ENCODE measurements at regions not wholly inside any gene's neighbourhood (a gene's known extent, or its start where the extent isn't known, plus 50 kb on each side); places are given as distances from the start of the nearest gene placed in this dataset.

DNA sequence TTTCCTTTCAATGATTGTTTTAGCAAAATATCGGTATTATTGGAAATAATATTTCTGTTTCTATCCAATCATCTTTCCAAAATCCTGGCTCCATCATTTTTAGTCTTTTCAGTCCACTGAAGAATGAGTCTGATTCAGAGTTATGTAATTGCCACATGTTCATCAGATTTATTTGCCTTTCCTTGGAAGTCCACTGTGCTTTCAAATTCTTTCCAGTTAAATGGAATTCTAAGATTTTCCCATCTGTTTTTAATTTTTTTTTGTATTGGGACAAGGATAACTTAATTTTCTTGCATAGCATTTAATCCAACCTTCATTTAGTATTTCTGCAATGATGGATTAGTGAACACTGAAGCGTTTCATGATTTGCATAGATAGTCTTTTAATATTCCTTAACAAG lies 521.5 kb upstream of the NRXN1 start:
- ATAC-seq (no peak), FAIRE-seq (no peak), DNase-seq (ENCODE audit: low read depth in 1 of 2, low spot score in 1 of 2) (no peak)
- H3K4me3 ChIP-seq: no peak overlapping the region
- TF ChIP-seq FOSL2 (IDR thresholded peaks at IDR 0.05): no peak
- no peak for TF ChIP-seq FOSL2 (CRISPR knock-in tag; IDR thresholded peaks at IDR 0.05)
- TF ChIP-seq RAD21 (conservative IDR thresholded peaks at IDR 0.05 in 1 of 2, IDR thresholded peaks at IDR 0.05 in 1 of 2): no peak
- no peak for TF ChIP-seq RNF2 (IDR thresholded peaks at IDR 0.05; ENCODE audit: borderline replicate concordance, low read depth)
- TF ChIP-seq JUN (IDR thresholded peaks at IDR 0.05): no peak
- TF ChIP-seq MAZ (IDR thresholded peaks at IDR 0.05; ENCODE audit: borderline replicate concordance, low read depth, low read length): no peak
- TF ChIP-seq HOXB13 (CRISPR knock-in tag; IDR thresholded peaks at IDR 0.05; ENCODE audit: low read depth): no peak
- TF ChIP-seq MYC (IDR thresholded peaks at IDR 0.05; ENCODE audit: borderline replicate concordance, low read length): no peak
- no peak for TF ChIP-seq SMC3 (IDR thresholded peaks at IDR 0.05)
- no peak for TF ChIP-seq CHD4 (IDR thresholded peaks at IDR 0.05; ENCODE audit: borderline replicate concordance)
- TF ChIP-seq CBX8 (IDR thresholded peaks at IDR 0.05): no peak
- TF ChIP-seq HDAC2 (IDR thresholded peaks at IDR 0.05): no peak
- no peak for TF ChIP-seq CEBPB (IDR thresholded peaks at IDR 0.05)
- no peak for TF ChIP-seq FOSB (CRISPR knock-in tag; IDR thresholded peaks at IDR 0.05)
- TF ChIP-seq HOXA7 (CRISPR knock-in tag; IDR thresholded peaks at IDR 0.05): no peak
- no peak for TF ChIP-seq REST (IDR thresholded peaks at IDR 0.05)
- TF ChIP-seq ZSCAN20 (CRISPR knock-in tag; IDR thresholded peaks at IDR 0.05): no peak
- no peak for TF ChIP-seq BHLHE40 (IDR thresholded peaks at IDR 0.05; ENCODE audit: low read depth, low read length)
- TF ChIP-seq EHF (CRISPR knock-in tag; IDR thresholded peaks at IDR 0.05): no peak
- no peak for TF ChIP-seq NPAS2 (CRISPR knock-in tag; IDR thresholded peaks at IDR 0.05; ENCODE audit: borderline replicate concordance)
- WGBS (ENCODE audit: missing lambda C conversion rate): 21% methylated on average over 2 of the region's 2 CpGs
- H3K4me2 ChIP-seq: no peak overlapping the region
- no peak overlapping the region for H3K27ac ChIP-seq
- no peaks in the 10 kb centered on the region for H3K4me1 ChIP-seq
- POLR2A ChIA-PET: no interaction called here
- peaks cover 9% of the 10 kb centered on the region; the same call in 2 of the 3 replicates for H3K9me3 ChIP-seq
- CTCF ChIA-PET: no interaction called here

GRCh38 chr2:51535763-51536162 lies 503.8 kb upstream of the NRXN1 start:
- DNase-seq (ENCODE audit: low read depth in 1 of 2, low spot score in 1 of 2): no peak
- no peak for FAIRE-seq
- 20% methylated on average over 2 of the region's 2 CpGs for whole genome bisulfite sequencing (ENCODE audit: missing lambda C conversion rate)
- no peak overlapping the region for H3K27ac ChIP-seq
- peaks cover 26% of the 10 kb centered on the region for H3K9me3 ChIP-seq
- TF ChIP-seq, protein P1, sequence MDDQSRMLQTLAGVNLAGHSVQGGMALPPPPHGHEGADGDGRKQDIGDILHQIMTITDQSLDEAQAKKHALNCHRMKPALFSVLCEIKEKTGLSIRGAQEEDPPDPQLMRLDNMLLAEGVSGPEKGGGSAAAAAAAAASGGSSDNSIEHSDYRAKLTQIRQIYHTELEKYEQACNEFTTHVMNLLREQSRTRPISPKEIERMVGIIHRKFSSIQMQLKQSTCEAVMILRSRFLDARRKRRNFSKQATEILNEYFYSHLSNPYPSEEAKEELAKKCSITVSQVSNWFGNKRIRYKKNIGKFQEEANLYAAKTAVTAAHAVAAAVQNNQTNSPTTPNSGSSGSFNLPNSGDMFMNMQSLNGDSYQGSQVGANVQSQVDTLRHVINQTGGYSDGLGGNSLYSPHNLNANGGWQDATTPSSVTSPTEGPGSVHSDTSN (IDR thresholded peaks at IDR 0.05): no peak
- TF ChIP-seq MAFK (IDR thresholded peaks at IDR 0.05; ENCODE audit: partially characterized antibody): peak; percentile 38
- ChIA-PET POLR2A (no interaction called here), CTCF (no interaction called here)
- no peak overlapping the region for H3K4me2 ChIP-seq
- no peaks in the 10 kb centered on the region for H3K4me1 ChIP-seq
- no peak for ATAC-seq
- H3K4me3 ChIP-seq: no peak overlapping the region

- 41% methylated on average over 3 of the region's 3 CpGs for WGBS (ENCODE audit: missing lambda C conversion rate)
- Histone ChIP-seq H3K4me3 (no peak overlapping the region), H3K4me1 (no peaks in the 10 kb centered on the region), H3K4me2 (no peak overlapping the region), H3K27ac (no peak overlapping the region), H3K9me3 (peaks cover 22% of the 10 kb centered on the region)
- no peak for FAIRE-seq
- no peak for ATAC-seq
- TF ChIP-seq SREBF2 (IDR thresholded peaks at IDR 0.05) (no peak), CBX8 (IDR thresholded peaks at IDR 0.05) (no peak), TFCP2L1 (CRISPR knock-in tag; IDR thresholded peaks at IDR 0.05) (no peak), RAD21 (conservative IDR thresholded peaks at IDR 0.05 in 1 of 2, IDR thresholded peaks at IDR 0.05 in 1 of 2) (no peak), ZC3H11A (IDR thresholded peaks at IDR 0.05) (no peak), RARB (CRISPR knock-in tag; IDR thresholded peaks at IDR 0.05) (no peak), ESRRA (IDR thresholded peaks at IDR 0.05; ENCODE audit: borderline replicate concordance, low read length) (no peak), CHD4 (IDR thresholded peaks at IDR 0.05; ENCODE audit: borderline replicate concordance) (no peak), CBX2 (IDR thresholded peaks at IDR 0.05; ENCODE audit: borderline replicate concordance, low read depth) (no peak), FOSB (CRISPR knock-in tag; IDR thresholded peaks at IDR 0.05) (no peak), RNF2 (IDR thresholded peaks at IDR 0.05; ENCODE audit: borderline replicate concordance, low read depth) (no peak)
- TF ChIP-seq, protein P2, sequence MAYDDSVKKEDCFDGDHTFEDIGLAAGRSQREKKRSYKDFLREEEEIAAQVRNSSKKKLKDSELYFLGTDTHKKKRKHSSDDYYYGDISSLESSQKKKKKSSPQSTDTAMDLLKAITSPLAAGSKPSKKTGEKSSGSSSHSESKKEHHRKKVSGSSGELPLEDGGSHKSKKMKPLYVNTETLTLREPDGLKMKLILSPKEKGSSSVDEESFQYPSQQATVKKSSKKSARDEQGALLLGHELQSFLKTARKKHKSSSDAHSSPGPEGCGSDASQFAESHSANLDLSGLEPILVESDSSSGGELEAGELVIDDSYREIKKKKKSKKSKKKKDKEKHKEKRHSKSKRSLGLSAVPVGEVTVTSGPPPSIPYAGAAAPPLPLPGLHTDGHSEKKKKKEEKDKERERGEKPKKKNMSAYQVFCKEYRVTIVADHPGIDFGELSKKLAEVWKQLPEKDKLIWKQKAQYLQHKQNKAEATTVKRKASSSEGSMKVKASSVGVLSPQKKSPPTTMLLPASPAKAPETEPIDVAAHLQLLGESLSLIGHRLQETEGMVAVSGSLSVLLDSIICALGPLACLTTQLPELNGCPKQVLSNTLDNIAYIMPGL (CRISPR knock-in tag; IDR thresholded peaks at IDR 0.05; ENCODE audit: borderline replicate concordance): no peak
- ChIA-PET CTCF (no interaction called here), POLR2A (no interaction called here)
- no peak for DNase-seq (ENCODE audit: low read depth in 1 of 2, low spot score in 1 of 2)
These were observed 502.2 kb upstream of the NRXN1 start for GRCh38 chr2:51534166-51534565.

Data from A549 (cell line).